Left ventricle myocardium inferior (tissue), 1 donor: ENCODE measurements at regions not wholly inside any gene's neighbourhood (a gene's known extent, or its start where the extent isn't known, plus 50 kb on each side); places are given as distances from the start of the nearest gene placed in this dataset.

ENCODE experiments used
- DNase-seq: peaks from one replicate; pipeline ENCODE4 v3.0.0-alpha.2; 2020
- H3K27ac ChIP-seq: fragments of 200-600 bp; replicated peaks from 2 replicates; pipeline ENCODE4 v1.8.0; 2021
- H3K27me3 ChIP-seq: fragments of 200-600 bp; 2 replicates; pipeline ENCODE4 v1.8.0; 2021; ENCODE audit warnings: low read depth
- H3K36me3 ChIP-seq: fragments of 200-600 bp; 2 replicates; pipeline ENCODE4 v1.8.0; 2021
- H3K4me1 ChIP-seq: fragments of 200-600 bp; 2 replicates; pipeline ENCODE4 v1.8.0; 2021
- H3K4me3 ChIP-seq: fragments of 200-600 bp; 2 replicates; pipeline ENCODE4 v1.8.0; 2021; ENCODE audit warnings: mild to moderate bottlenecking, moderate library complexity
- H3K9me3 ChIP-seq: fragments of 200-600 bp; replicated peaks from 2 replicates; pipeline ENCODE4 v1.8.0; 2021
- intact Hi-C: fragments of 100-400 bp; cut with micrococcal nuclease; formaldehyde crosslinking; loops from one replicate; pipeline ENCODE4 v1.11.0; 2022
- TF ChIP-seq, protein P1 (sequence below): fragments of 200-600 bp; IDR thresholded peaks from 2 replicates; pipeline ENCODE4 v1.8.0; 2021; ENCODE audit warnings: antibody characterized with exemption, mild to moderate bottlenecking, borderline replicate concordance
- donor health status: DM: no; HTN: yes; CAD: no; lungs with severe emphysema.

DNA sequence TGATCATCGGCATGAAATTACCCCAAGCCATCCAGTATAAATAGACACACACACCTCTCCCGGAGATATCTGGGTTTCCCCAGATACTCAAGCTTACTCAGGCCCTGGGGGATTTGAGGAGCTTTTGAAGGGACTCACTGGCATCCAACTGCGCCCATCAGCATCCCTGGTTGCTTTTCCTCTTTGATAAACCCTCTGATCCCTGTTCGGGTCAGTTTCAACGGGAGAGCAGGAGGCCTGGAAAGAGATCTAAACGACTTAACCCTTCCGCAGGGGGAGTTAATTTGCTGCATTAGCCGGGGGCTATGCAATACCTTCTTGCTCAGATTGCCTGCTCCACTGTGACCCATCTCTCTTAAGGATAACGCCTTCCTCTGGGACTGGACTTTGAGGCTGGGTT, 76.6 kb downstream of the MAF start:
- TF ChIP-seq, protein P1, sequence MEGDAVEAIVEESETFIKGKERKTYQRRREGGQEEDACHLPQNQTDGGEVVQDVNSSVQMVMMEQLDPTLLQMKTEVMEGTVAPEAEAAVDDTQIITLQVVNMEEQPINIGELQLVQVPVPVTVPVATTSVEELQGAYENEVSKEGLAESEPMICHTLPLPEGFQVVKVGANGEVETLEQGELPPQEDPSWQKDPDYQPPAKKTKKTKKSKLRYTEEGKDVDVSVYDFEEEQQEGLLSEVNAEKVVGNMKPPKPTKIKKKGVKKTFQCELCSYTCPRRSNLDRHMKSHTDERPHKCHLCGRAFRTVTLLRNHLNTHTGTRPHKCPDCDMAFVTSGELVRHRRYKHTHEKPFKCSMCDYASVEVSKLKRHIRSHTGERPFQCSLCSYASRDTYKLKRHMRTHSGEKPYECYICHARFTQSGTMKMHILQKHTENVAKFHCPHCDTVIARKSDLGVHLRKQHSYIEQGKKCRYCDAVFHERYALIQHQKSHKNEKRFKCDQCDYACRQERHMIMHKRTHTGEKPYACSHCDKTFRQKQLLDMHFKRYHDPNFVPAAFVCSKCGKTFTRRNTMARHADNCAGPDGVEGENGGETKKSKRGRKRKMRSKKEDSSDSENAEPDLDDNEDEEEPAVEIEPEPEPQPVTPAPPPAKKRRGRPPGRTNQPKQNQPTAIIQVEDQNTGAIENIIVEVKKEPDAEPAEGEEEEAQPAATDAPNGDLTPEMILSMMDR: no peak
- Histone ChIP-seq H3K36me3 (no peaks in the 10 kb centered on the region), H3K4me3 (no peak overlapping the region), H3K27me3 (peaks cover 31% of the 10 kb centered on the region), H3K4me1 (peaks cover 19% of the 10 kb centered on the region), H3K9me3 (no peaks in the 10 kb centered on the region), H3K27ac (no peak overlapping the region)
- DNase-seq: no peak
- intact Hi-C loops: no loop called here

DNA sequence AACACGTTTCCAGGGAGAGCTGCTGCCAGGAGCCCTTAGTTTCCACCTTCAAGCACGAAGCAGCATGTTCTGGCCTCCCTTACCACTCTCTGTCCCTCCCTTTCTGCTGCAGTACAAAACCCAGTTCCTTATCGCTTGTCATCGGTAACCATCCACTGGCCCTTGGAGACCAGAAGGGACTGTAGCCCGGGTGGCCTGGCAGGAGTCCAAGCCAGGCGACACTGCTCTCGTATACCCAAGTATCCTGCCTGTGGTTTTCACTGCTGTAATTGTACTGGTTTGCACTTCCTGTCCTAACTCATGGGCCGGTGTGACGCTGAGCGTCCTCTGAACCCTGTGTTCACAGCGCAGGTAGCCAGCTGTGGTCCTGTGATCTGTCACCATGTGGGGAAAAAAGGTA, 81.1 kb downstream of the MAF start:
- Histone ChIP-seq H3K9me3 (no peaks in the 10 kb centered on the region), H3K27ac (no peak overlapping the region), H3K27me3 (peaks cover 38% of the 10 kb centered on the region), H3K4me1 (peaks cover 7% of the 10 kb centered on the region), H3K36me3 (no peaks in the 10 kb centered on the region), H3K4me3 (no peak overlapping the region)
- intact Hi-C loops: no loop called here
- peak; percentile 33 for DNase-seq
- TF ChIP-seq, protein P1: no peak

DNA sequence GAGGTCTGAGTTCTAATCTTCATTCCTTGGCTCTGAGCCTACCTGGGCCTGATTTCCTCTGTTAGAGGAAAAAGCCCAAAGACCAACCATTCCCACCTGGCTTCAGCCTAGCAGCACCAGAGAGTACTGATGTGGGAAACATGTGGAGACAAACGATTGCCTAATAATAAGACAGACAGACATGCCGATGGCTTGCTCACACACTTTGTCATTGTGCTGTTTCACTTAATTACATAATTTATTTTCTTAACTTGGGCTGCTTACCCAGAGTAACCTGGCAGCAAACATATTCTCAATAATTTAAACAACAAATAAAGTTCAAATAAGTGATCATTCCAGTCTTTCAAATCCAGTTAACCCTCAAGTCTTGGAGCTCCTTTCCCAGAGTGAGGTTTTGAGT, 83.4 kb downstream of the MAF start:
- Histone ChIP-seq H3K27ac (no peak overlapping the region), H3K9me3 (no peaks in the 10 kb centered on the region), H3K36me3 (no peaks in the 10 kb centered on the region), H3K4me3 (no peak overlapping the region), H3K27me3 (peaks cover 38% of the 10 kb centered on the region), H3K4me1 (peaks cover 7% of the 10 kb centered on the region)
- TF ChIP-seq, protein P1: no peak
- intact Hi-C loops: no loop called here
- no peak for DNase-seq

DNA sequence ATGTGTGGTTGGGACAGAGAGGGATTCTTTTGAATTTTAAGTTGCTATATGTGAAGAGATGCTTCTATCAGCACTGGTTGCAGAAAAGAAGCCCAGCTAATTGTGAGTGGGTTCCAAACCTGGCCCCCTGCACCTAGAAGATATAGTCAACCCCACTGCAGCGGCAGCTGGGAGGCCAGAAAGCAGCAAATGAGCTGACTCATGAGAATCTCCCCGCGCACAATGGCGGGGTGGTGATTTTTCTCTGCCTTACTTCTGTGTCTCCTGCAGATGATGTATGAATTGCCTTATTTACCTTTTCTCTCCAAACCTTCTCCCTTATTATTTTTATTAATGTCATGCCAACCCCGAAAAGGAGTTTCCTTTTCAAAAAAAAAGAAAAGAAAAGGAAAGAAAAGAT, 89.7 kb downstream of the MAF start:
- Histone ChIP-seq H3K36me3 (no peaks in the 10 kb centered on the region), H3K4me1 (no peaks in the 10 kb centered on the region), H3K27me3 (peaks cover 11% of the 10 kb centered on the region), H3K9me3 (no peaks in the 10 kb centered on the region), H3K27ac (no peak overlapping the region), H3K4me3 (no peak overlapping the region)
- intact Hi-C loops: no loop called here
- TF ChIP-seq, protein P1: no peak
- no peak for DNase-seq

DNA sequence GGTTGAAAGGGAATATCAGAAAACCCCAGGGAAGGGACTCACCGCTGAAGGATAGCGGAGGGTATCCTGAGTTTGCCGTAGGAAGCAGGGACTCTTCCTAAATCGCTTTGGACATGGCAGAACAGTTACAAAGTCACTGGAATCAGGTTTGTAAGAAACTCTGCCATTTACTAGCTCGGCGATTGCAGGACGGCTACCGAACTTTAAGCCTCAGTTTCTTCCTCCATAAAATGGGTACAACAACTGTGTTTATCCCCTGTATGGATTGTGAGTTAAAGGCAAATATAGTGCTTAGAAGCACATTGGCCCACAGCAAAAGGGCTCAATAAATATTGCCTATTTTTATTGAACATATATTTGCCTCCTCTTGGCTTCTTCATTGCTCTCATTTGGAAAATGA, 90.6 kb downstream of the MAF start:
- intact Hi-C loops: no loop called here
- no peaks in the 10 kb centered on the region for H3K36me3 ChIP-seq
- no peaks in the 10 kb centered on the region for H3K9me3 ChIP-seq
- no peak for DNase-seq
- H3K4me3 ChIP-seq: no peak overlapping the region
- TF ChIP-seq, protein P1: no peak
- H3K4me1 ChIP-seq: no peaks in the 10 kb centered on the region
- H3K27me3 ChIP-seq: peaks cover 10% of the 10 kb centered on the region
- H3K27ac ChIP-seq: peak overlapping the region; percentile 4

DNA sequence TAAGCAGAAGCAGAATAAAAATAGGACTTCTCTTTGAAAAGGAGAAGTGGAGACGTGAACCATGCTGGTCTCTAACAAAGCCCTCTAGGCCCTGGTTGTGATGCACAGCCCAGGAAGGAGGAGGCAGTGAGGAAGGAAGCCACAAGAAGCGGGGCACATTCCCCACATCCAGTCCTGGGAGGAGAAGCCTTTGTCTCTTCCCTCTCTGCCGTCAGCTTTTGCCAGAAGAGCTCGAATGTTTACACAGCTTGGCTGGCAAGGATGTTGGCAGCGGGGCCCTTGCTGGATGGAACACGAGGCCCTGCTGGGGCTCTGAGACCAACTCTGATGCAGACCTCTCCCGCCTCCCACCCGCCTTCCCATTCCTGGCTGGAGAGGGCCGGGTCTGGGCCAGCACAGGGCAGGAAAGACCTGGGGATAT, 91.3 kb downstream of the MAF start:
- peaks cover 10% of the 10 kb centered on the region for H3K27me3 ChIP-seq
- intact Hi-C loops: no loop called here
- no peaks in the 10 kb centered on the region for H3K9me3 ChIP-seq
- H3K4me1 ChIP-seq: no peaks in the 10 kb centered on the region
- no peak overlapping the region for H3K4me3 ChIP-seq
- DNase-seq: peak; percentile 30
- TF ChIP-seq, protein P1: no peak
- peak overlapping the region; percentile 4 for H3K27ac ChIP-seq
- H3K36me3 ChIP-seq: no peaks in the 10 kb centered on the region
